HepG2 (cell line): ENCODE measurements at regions not wholly inside any gene's neighbourhood (a gene's known extent, or its start where the extent isn't known, plus 50 kb on each side); places are given as distances from the start of the nearest gene placed in this dataset.

Experiments
- ATAC-seq: fragments of 200-7000 bp; cut with Tn5 transposase; 3 replicates; pipeline ENCODE4 v1.9.1; 2020; ENCODE audit warnings: mild to moderate bottlenecking, moderate library complexity
- BruUV-seq: library from RNA; stranded (reverse); fragments of 400-500 nt; replicated peaks from 2 replicates; lab custom pipeline; 2021; lab: Mats Ljungman, UMichigan
- CTCF ChIA-PET: fragments of 300-600 bp; formaldehyde crosslinking; extraction: SDS; loops from one replicate; lab custom pipeline; 2021; ENCODE audit warnings: low total read pairs, inconsistent platforms, low intra/inter-chr PET ratio; lab: Yijun Ruan, JAX
- POLR2A ChIA-PET: fragments of 350-600 bp; sonication (Branson Sonifier 250); formaldehyde crosslinking; loops from one replicate; lab custom pipeline; 2020; ENCODE audit warnings: antibody characterized with exemption, inconsistent platforms; lab: Yijun Ruan, JAX
- DNase-seq: peaks from one replicate; pipeline ENCODE4 v3.0.0-alpha.2; 2015; ENCODE audit warnings: low spot score
- FAIRE-seq: peaks from 3 replicates; lab custom pipeline; 2011; peaks lifted over from hg19 to GRCh38; lab: Jason Lieb, UNC
- H2AFZ ChIP-seq: one replicate; pipeline ENCODE4 v1.6.1; 2011; ENCODE audit warnings: low read length, inconsistent platforms
- H3K27ac ChIP-seq: fragments of 300-600 bp; 3 replicates; pipeline ENCODE4 v1.8.0; 2011; ENCODE audit warnings: mixed run types, mild to moderate bottlenecking, mixed read lengths, low read length, inconsistent platforms; ENCODE audit not compliant: insufficient read depth; ENCODE audit errors: extremely low read length
- H3K27me3 ChIP-seq, 2 experiments: fragments of 200-600 bp in 1 of 2; 2 replicates in 1 of 2; 3 replicates in 1 of 2; pipeline versions ENCODE4 v1.6.0 to v1.8.0; 2011; ENCODE audit warnings: low read length in 2 of 2, mild to moderate bottlenecking in 2 of 2, moderate library complexity in 2 of 2, inconsistent platforms in 1 of 2; ENCODE audit not compliant: insufficient read depth in 2 of 2, control insufficient read depth in 1 of 2
- H3K36me3 ChIP-seq, 2 experiments: fragments of 200-600 bp in 1 of 2; replicated peaks in 1 of 2; 2 replicates in 1 of 2; 3 replicates in 1 of 2; pipeline versions ENCODE4 v1.5.1 to v1.8.0; 2011; ENCODE audit warnings: low read length in 2 of 2, inconsistent platforms in 1 of 2; ENCODE audit not compliant: insufficient read depth in 2 of 2, control insufficient read depth in 1 of 2
- H3K4me1 ChIP-seq: 2 replicates; pipeline ENCODE4 v1.5.1; 2012; ENCODE audit warnings: low read length, inconsistent platforms; ENCODE audit not compliant: insufficient read depth
- H3K4me2 ChIP-seq: 2 replicates; pipeline ENCODE4 v1.6.0; 2011; ENCODE audit warnings: low read depth, low read length, inconsistent platforms
- H3K4me3 ChIP-seq, 3 experiments: fragments of 200-600 bp in 1 of 3; sonication (generic), shearing (Covaris generic) in 1 of 3; replicated peaks in 1 of 3; 2 replicates each; pipeline ENCODE4 v1.5.1; 2011 to 2016; ENCODE audit warnings: low read length in 3 of 3, inconsistent platforms in 2 of 3, low read depth in 2 of 3, mild to moderate bottlenecking in 2 of 3, control low read depth in 1 of 3, mixed read lengths in 1 of 3; ENCODE audit not compliant: insufficient read depth in 1 of 3
- H3K79me2 ChIP-seq: one replicate; pipeline ENCODE4 v1.6.1; 2011; ENCODE audit warnings: low read length, inconsistent platforms; ENCODE audit not compliant: insufficient read depth
- H3K9ac ChIP-seq: 2 replicates; pipeline ENCODE4 v1.6.0; 2011; ENCODE audit warnings: mild to moderate bottlenecking, low read depth, low read length, inconsistent platforms; ENCODE audit not compliant: insufficient read depth
- H3K9me3 ChIP-seq: 2 replicates; pipeline ENCODE4 v1.5.1; 2012; ENCODE audit warnings: mild to moderate bottlenecking, low read length
- H4K20me1 ChIP-seq: 2 replicates; pipeline ENCODE4 v1.6.0; 2011; ENCODE audit warnings: inconsistent platforms, mild to moderate bottlenecking, low read length, moderate library complexity; ENCODE audit not compliant: insufficient read depth
- AHDC1 ChIP-seq: sonication (generic); formaldehyde crosslinking; IDR thresholded peaks from 2 replicates; pipeline ENCODE4 v1.5.1; 2020; ENCODE audit warnings: mild to moderate bottlenecking, missing genetic modification reagents, borderline replicate concordance
- ATRX ChIP-seq: sonication (generic); formaldehyde crosslinking; IDR thresholded peaks from 2 replicates; pipeline ENCODE4 v1.4.0; 2020; ENCODE audit warnings: missing genetic modification reagents, borderline replicate concordance
- FOSL2 ChIP-seq: sonication (generic); formaldehyde crosslinking; IDR thresholded peaks from 2 replicates; pipeline ENCODE4 v1.4.0; 2020; ENCODE audit warnings: missing genetic modification reagents
- HMGXB4 ChIP-seq, 2 experiments: sonication (generic) in 1 of 2; formaldehyde crosslinking in 1 of 2; IDR thresholded peaks; 2 replicates each; pipeline versions ENCODE4 v1.4.0 to v1.6.1; 2018 to 2020; ENCODE audit warnings: missing genetic modification reagents in 2 of 2, borderline replicate concordance in 1 of 2, low read depth in 1 of 2, mild to moderate bottlenecking in 1 of 2, missing biosample characterization in 1 of 2
- SALL1 ChIP-seq: sonication (generic); formaldehyde crosslinking; IDR thresholded peaks from 2 replicates; pipeline ENCODE4 v1.8.0; 2022; ENCODE audit warnings: mild to moderate bottlenecking, missing genetic modification reagents
- SRSF1 ChIP-seq: fragments of 200-400 bp; formaldehyde crosslinking; optimal IDR thresholded peaks from 2 replicates; pipeline ENCODE3; 2017; ENCODE audit warnings: mild to moderate bottlenecking, low read depth, low read length, moderate library complexity
- TBX2 ChIP-seq: sonication (generic); formaldehyde crosslinking; IDR thresholded peaks from 2 replicates; pipeline ENCODE4 v1.5.0; 2020; ENCODE audit warnings: missing genetic modification reagents, mild to moderate bottlenecking, borderline replicate concordance
- WGBS: methylation state at CpG from one replicate; pipeline ENCODE4 v1.1.6; 2017; ENCODE audit warnings: low lambda C conversion rate; 5-methylcytosine and 5-hydroxymethylcytosine counted together
- in situ Hi-C: cut with HindIII; loops from 2 replicates; pipeline ENCODE4 v1.10.0; 2017; ENCODE audit warnings: low pct_unique_long_range_greater_than_20kb; ENCODE audit not compliant: extremely low pct_ligation_motif_present
- intact Hi-C: fragments of 100-400 bp; cut with micrococcal nuclease; formaldehyde crosslinking; loops from one replicate; pipeline ENCODE4 v1.10.0; 2022; ENCODE audit not compliant: unreplicated experiment
- TF ChIP-seq, protein P1 (sequence below): sonication (generic); formaldehyde crosslinking; IDR thresholded peaks from 2 replicates; pipeline ENCODE4 v1.4.0; 2020; ENCODE audit warnings: missing genetic modification reagents
- TF ChIP-seq, protein P2 (sequence below): IDR thresholded peaks from 2 replicates; pipeline ENCODE4 v1.6.1; 2016; ENCODE audit warnings: low read depth, control low read depth

DNA sequence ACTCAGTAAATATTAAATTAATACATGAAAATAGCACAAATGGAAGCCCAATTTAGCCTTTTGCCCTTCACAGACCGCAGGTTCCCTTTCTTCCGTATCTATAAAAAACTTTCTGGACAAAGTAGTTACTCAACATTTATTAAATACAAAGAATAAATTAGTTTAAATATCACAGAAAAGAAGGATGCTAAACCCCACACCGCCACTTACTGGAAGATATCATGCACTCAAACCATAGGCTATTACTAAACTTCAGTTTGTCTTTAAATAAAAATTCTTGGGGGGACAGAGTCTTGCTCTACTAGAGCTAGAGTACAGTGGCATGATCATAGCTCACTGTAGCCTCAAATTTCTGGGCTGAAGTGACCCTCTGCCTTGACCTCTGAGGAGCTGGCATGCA, 120.7 kb upstream of the FHL2 start:
- in situ Hi-C loops: loop anchor here (5.0 kb wide), 1 partner anchor 147 kb away; no protein-coding TSS in a partner anchor
- ChIA-PET CTCF (interaction anchor here (4.1 kb wide), 1 partner anchor 149 kb away, joined by 78 read pairs; no protein-coding TSS in a partner anchor), POLR2A (no interaction called here)
- H3K36me3 ChIP-seq: no peaks in the 10 kb centered on the region
- H3K79me2 ChIP-seq: no peaks in the 10 kb centered on the region
- no peak overlapping the region for H3K4me3 ChIP-seq
- H2AFZ ChIP-seq: no peak overlapping the region
- no peak overlapping the region for H3K4me2 ChIP-seq
- H3K27ac ChIP-seq: no peak overlapping the region
- no TSS peak for BruUV-seq
- peaks cover 10% of the 10 kb centered on the region; the same call in 1 of the 2 replicates for H3K4me1 ChIP-seq
- intact Hi-C loops: no loop called here
- H3K9ac ChIP-seq: no peak overlapping the region
- WGBS: 40% methylated on average over 3 of the region's 3 CpGs
- DNase-seq (no peak), ATAC-seq (no peak), FAIRE-seq (no peak)
- H3K9me3 ChIP-seq: no peaks in the 10 kb centered on the region
- H4K20me1 ChIP-seq: no peaks in the 10 kb centered on the region
- H3K27me3 ChIP-seq: peaks cover 2 to 11% of the 10 kb centered on the region in 2 experiments; a peak in 3 of 5 replicates
- no peak for TF ChIP-seq SALL1 (CRISPR knock-in tag)
- no peak for TF ChIP-seq TBX2 (CRISPR knock-in tag)
- TF ChIP-seq AHDC1 (CRISPR knock-in tag): no peak
- TF ChIP-seq HMGXB4 (CRISPR knock-in tag; IDR thresholded peaks at IDR 0.05; ENCODE audit: borderline replicate concordance in 1 of 2, low read depth in 1 of 2): no peak
- no peak for TF ChIP-seq ATRX (CRISPR knock-in tag)
- TF ChIP-seq, protein P1, sequence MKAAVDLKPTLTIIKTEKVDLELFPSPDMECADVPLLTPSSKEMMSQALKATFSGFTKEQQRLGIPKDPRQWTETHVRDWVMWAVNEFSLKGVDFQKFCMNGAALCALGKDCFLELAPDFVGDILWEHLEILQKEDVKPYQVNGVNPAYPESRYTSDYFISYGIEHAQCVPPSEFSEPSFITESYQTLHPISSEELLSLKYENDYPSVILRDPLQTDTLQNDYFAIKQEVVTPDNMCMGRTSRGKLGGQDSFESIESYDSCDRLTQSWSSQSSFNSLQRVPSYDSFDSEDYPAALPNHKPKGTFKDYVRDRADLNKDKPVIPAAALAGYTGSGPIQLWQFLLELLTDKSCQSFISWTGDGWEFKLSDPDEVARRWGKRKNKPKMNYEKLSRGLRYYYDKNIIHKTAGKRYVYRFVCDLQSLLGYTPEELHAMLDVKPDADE (CRISPR knock-in tag): no peak
- no peak for TF ChIP-seq SRSF1
- TF ChIP-seq, protein P2, sequence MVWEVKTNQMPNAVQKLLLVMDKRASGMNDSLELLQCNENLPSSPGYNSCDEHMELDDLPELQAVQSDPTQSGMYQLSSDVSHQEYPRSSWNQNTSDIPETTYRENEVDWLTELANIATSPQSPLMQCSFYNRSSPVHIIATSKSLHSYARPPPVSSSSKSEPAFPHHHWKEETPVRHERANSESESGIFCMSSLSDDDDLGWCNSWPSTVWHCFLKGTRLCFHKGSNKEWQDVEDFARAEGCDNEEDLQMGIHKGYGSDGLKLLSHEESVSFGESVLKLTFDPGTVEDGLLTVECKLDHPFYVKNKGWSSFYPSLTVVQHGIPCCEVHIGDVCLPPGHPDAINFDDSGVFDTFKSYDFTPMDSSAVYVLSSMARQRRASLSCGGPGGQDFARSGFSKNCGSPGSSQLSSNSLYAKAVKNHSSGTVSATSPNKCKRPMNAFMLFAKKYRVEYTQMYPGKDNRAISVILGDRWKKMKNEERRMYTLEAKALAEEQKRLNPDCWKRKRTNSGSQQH (CRISPR knock-in tag): no peak
- no peak for TF ChIP-seq FOSL2 (CRISPR knock-in tag)
